Thyroid gland (tissue), 4 donors: ENCODE measurements at regions not wholly inside any gene's neighbourhood (a gene's known extent, or its start where the extent isn't known, plus 50 kb on each side); places are given as distances from the start of the nearest gene placed in this dataset.

Experiments used
- DNase-seq, 2 donors: peaks; one replicate each; pipeline ENCODE4 v3.0.0-alpha.2; 2019
- H3K27ac ChIP-seq, 3 donors: fragments of 200-600 bp; sonication (generic); 1 replicate in 2 of 3; 2 replicates in 1 of 3; pipeline ENCODE4 v1.5.1; 2016 to 2019; ENCODE audit warnings: mild to moderate bottlenecking in 1 of 3, moderate library complexity in 1 of 3
- H3K27me3 ChIP-seq: fragments of 200-600 bp; sonication (generic); one replicate; pipeline ENCODE4 v1.5.1; 2019
- H3K36me3 ChIP-seq, 2 donors: fragments of 200-600 bp; sonication (generic); one replicate each; pipeline ENCODE4 v1.5.1; 2016 to 2019
- H3K4me1 ChIP-seq, 2 donors: fragments of 200-600 bp; sonication (generic); one replicate each; pipeline ENCODE4 v1.5.1; 2017 to 2019
- H3K4me3 ChIP-seq, 3 donors: fragments of 200-600 bp; sonication (generic); replicated peaks in 1 of 3; 1 replicate in 2 of 3; 2 replicates in 1 of 3; pipeline ENCODE4 v1.5.1; 2016; ENCODE audit warnings: mild to moderate bottlenecking in 1 of 3
- H3K9me3 ChIP-seq: fragments of 200-600 bp; sonication (generic); one replicate; pipeline ENCODE4 v1.5.1; 2017
- CTCF ChIP-seq, 6 experiments: fragments of 200-600 bp in 3 of 6; fragments of 450-650 bp in 3 of 6; sonication (generic) in 3 of 6; IDR thresholded peaks; one replicate each; pipeline ENCODE4 v1.5.1; 2016 to 2019; ENCODE audit warnings: antibody characterized with exemption in 6 of 6, mild to moderate bottlenecking in 2 of 6, inconsistent platforms in 1 of 6, moderate library complexity in 1 of 6
- POLR2A ChIP-seq, 2 donors: fragments of 450-650 bp; IDR thresholded peaks; one replicate each; pipeline ENCODE4 v1.6.1; 2017; ENCODE audit warnings: antibody characterized with exemption in 2 of 2, mild to moderate bottlenecking in 2 of 2, moderate library complexity in 1 of 2
- WGBS, 2 donors: methylation state at CpG; one replicate each; pipeline ENCODE4 v1.1.5; 2017; 5-methylcytosine and 5-hydroxymethylcytosine counted together
- intact Hi-C: fragments of 100-400 bp; cut with DNase I; formaldehyde crosslinking; loops from one replicate; pipeline ENCODE4 v1.15.1; 2023

GRCh38 chrX:27924718-27925117 lies 56.5 kb downstream of the DCAF8L1 start:
- Histone ChIP-seq H3K4me1 (no peaks in the 10 kb centered on the region), H3K4me3 (no peak overlapping the region), H3K27me3 (no peaks in the 10 kb centered on the region), H3K27ac (no peak overlapping the region), H3K36me3 (no peaks in the 10 kb centered on the region), H3K9me3 (no peaks in the 10 kb centered on the region)
- intact Hi-C loops: no loop called here
- TF ChIP-seq CTCF (IDR thresholded peaks at IDR 0.05): no peak
- TF ChIP-seq POLR2A (IDR thresholded peaks at IDR 0.05): no peak
- no peak for DNase-seq

GRCh38 chrX:27924261-27924660 lies 57.0 kb downstream of the DCAF8L1 start:
- Histone ChIP-seq H3K36me3 (no peaks in the 10 kb centered on the region), H3K4me1 (no peaks in the 10 kb centered on the region), H3K27me3 (no peaks in the 10 kb centered on the region), H3K4me3 (no peak overlapping the region), H3K9me3 (no peaks in the 10 kb centered on the region), H3K27ac (no peak overlapping the region)
- intact Hi-C loops: no loop called here
- 94 to 95% methylated on average over 4 of the region's 4 CpGs for WGBS, 2 donors
- TF ChIP-seq POLR2A (IDR thresholded peaks at IDR 0.05) (no peak), CTCF (IDR thresholded peaks at IDR 0.05) (no peak)
- no peak for DNase-seq

GRCh38 chrX:27918799-27919198 lies 62.5 kb downstream of the DCAF8L1 start:
- Histone ChIP-seq H3K4me3 (no peak overlapping the region), H3K36me3 (no peaks in the 10 kb centered on the region), H3K27ac (no peak overlapping the region), H3K4me1 (no peaks in the 10 kb centered on the region), H3K27me3 (no peaks in the 10 kb centered on the region), H3K9me3 (no peaks in the 10 kb centered on the region)
- no peak for TF ChIP-seq POLR2A (IDR thresholded peaks at IDR 0.05)
- peak in 3 of 6 experiments; percentile 22 to 34 (median 31) for TF ChIP-seq CTCF (IDR thresholded peaks at IDR 0.05)
- WGBS, 2 donors: 62 to 63% methylated on average over 3 of the region's 3 CpGs
- intact Hi-C loops: no loop called here
- DNase-seq: peak; percentile 4 to 14

GRCh38 chrX:27917713-27918500 lies 63.3 kb downstream of the DCAF8L1 start:
- Histone ChIP-seq H3K36me3 (no peaks in the 10 kb centered on the region), H3K27ac (no peak overlapping the region), H3K9me3 (no peaks in the 10 kb centered on the region), H3K4me3 (no peak overlapping the region), H3K27me3 (no peaks in the 10 kb centered on the region), H3K4me1 (no peaks in the 10 kb centered on the region)
- no peak for DNase-seq
- intact Hi-C loops: no loop called here
- TF ChIP-seq POLR2A (IDR thresholded peaks at IDR 0.05) (no peak), CTCF (IDR thresholded peaks at IDR 0.05) (no peak)
- 89 to 90% methylated on average over 6 of the region's 6 CpGs for WGBS, 2 donors

GRCh38 chrX:27915617-27916016 lies 65.6 kb downstream of the DCAF8L1 start:
- Histone ChIP-seq H3K27me3 (no peaks in the 10 kb centered on the region), H3K9me3 (no peaks in the 10 kb centered on the region), H3K27ac (no peak overlapping the region), H3K4me3 (no peak overlapping the region), H3K36me3 (no peaks in the 10 kb centered on the region), H3K4me1 (no peaks in the 10 kb centered on the region)
- intact Hi-C loops: no loop called here
- DNase-seq: no peak
- no peak for TF ChIP-seq CTCF (IDR thresholded peaks at IDR 0.05)
- no peak for TF ChIP-seq POLR2A (IDR thresholded peaks at IDR 0.05)
- 54 to 60% methylated on average over 3 of the region's 3 CpGs for WGBS, 2 donors
